GM18519 (cell line): ENCODE measurements at regions not wholly inside any gene's neighbourhood (a gene's known extent, or its start where the extent isn't known, plus 50 kb on each side); places are given as distances from the start of the nearest gene placed in this dataset.
A peak's percentile ranks its signal among the peaks of the same experiment; 100 is the strongest.
"Not testable (repeated sequence)": the region's sequence is repeated elsewhere in the genome, so short reads cannot be mapped to it uniquely, and the experiment has no call there.

Experiments
- ATAC-seq: cut with Tn5 transposase; IDR thresholded peaks from one replicate; pipeline ENCODE4 v1.9.1; 2021; ENCODE audit warnings: mild to moderate bottlenecking, moderate library complexity; ENCODE audit not compliant: unreplicated experiment, low FRiP score

GRCh38 chr11:38927993-38928392, 2330.0 kb upstream of the RAG2 start:
- no peak for ATAC-seq

DNA sequence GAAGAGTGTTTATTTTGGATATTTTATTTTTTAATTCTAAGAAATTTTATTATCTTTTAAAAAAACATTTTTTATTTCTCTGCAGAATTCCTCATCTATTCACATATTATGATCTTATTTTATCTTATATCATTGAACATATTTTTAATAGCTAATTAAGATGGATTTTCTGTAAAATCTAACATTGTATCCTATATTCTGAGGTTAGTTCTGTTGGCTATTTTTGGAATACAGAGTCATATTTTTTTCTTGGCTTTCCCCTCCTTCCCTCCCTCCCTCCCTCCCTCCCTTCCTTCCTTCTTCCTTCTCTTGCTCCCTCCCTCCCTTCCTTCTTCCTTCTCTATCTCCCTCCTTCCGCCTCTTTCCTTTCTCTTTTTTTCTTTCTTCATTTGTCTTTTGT, 2326.6 kb upstream of the RAG2 start:
- no peak for ATAC-seq

DNA sequence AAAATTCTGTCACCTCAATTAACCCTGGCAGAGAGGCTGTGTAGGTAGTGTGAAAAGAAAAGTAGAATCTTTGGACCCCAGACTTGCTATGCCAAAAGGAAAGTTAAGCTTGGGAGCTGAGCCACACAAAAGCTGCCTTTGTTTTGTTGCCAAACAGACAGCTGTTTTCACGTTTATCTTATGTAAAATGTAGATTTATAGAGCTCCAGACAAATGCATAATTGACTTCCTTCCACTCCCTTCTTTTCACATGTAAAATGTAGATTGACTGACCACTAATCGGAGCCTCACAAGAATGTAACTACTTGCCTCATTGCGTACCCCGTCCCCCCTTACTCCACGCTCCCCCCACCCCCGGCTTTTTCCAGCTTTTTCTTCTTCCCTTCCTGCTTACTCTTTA, 2302.2 kb upstream of the RAG2 start:
- ATAC-seq = no peak

DNA sequence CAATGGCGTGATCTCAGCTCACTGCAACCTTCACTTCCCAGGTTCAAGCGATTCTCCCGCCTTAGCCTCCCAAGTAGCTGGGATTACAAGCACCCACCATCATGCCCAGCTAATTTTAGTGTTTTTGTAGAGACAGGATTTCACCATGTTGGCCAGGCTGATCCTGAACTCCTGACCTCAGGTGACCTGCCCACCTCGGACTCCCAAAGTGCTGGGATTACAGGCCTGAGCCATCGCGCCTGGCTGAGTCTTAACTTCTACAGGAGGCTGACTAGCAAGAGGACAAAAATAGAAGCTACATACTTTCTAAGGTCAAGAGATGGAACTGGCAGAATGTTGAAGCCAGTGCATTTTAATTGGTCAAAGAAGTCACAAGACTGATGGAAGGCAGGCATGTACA, 2296.2 kb upstream of the RAG2 start:
- ATAC-seq = not testable (repeated sequence)

DNA sequence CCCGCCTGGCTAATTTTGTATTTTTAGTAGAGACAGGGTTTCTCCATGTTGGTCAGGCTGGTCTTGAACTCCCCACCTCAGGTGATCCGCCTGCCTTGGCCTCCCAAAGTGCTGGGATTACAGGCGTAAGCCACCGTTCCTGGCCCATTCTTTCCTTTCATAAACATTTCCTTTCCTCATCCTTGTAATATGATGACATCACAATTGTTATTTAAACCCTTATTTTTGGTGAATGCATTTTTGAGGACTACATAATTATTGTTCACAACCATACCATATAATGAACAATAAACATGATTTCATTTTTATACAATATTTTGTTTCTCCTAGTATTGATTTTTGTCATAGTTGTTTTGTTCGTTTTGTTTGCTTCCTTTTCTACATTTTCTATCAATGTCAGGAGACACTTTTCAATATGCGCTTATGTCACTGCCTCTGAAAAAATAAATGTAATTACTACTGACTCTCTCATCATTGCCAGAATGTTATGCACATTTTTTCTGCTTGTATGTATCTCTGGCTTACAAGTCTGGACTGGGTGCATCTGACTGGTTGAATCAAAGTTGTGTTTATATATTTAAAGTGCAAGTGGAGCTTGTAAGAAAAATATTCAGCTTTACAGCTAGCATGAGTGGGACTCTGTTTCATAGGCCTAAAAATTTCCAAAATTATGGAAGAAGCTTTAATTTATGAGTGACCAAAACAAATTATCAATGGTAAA, 2286.3 kb upstream of the RAG2 start:
- no peak for ATAC-seq

- no peak for ATAC-seq
Measured at GRCh38 chr11:38867338-38867737, 2269.3 kb upstream of the RAG2 start.

DNA sequence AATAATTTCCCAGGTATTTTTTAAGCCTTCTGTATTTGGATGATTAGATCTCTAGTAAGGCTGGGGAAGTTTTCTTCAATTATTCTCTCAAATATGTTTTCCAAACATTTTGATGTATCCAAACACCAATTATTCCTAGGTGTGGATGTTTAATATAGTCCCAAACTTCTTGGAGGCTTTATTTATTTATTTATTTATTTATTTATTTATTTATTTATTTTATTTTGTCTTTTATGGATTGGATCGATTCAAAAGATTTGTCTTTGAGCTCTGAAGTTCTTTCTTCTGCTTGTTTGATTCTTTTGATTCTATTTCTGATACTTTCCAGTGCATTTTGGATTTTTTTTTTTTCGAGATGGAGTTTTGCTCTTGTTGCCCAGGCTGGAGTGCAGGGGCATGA, 2267.9 kb upstream of the RAG2 start:
- ATAC-seq = no peak

DNA sequence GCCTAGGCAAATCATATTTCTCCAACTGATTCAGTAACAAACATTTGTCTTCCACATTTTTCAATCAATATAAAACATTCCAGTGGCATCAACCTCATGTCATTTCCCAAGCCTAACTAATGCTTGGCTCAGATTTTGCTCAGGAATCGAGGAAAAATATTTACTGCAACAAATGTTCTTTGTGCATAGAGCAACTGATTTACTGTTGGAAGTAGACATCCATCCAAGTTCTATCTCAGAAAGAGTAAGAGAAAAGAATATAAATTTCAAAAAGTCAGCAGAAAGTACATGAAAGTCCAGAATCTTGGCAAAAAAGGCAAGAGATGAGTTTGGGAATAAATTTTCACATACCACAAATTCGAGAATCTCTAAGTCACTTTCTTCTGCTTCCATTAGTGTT, 2245.0 kb upstream of the RAG2 start:
- no peak for ATAC-seq

DNA sequence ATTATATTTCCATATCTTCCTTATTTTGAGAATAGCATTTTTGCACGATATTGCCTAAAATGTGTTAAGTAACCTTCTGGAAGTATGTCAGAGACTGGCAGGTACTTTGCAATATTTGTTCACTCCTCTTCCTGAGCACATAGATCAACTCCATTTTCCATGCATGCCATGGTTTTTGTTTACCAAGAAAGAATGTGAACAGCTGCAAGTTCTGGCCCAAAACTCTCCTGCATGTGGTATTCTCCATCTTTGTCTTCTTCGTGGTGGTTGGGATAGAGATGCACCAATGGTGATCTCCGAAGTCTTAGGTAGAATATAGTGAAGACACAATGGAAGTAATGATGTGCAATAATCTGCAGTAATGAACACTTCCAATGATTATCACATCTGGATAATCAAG, 2241.0 kb upstream of the RAG2 start:
- ATAC-seq = no peak

- no peak for ATAC-seq
Measured at GRCh38 chr11:38835966-38836365, 2237.9 kb upstream of the RAG2 start.

- ATAC-seq = no peak
Measured at GRCh38 chr11:38824573-38824972, 2226.5 kb upstream of the RAG2 start.

GRCh38 chr11:38821786-38822185, 2223.8 kb upstream of the RAG2 start:
- not testable (repeated sequence) for ATAC-seq

DNA sequence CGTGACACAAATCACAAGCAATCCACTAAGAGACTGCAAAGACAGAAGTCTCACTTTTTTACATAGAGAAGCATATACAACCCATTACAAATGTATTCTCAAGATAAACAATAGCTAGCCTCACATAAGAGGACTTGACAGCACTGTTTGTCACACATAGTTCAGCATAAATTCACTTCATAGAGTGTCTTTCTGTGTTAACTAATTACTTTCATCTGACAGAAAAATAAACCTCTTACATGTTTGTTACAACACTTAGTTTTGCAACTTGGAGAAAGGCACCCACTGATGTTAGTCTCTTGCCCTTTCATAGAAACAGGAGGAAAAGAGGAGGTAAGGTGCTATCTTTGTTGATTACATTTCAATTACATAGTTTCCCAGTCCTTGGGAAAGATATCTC, 2221.9 kb upstream of the RAG2 start:
- ATAC-seq = no peak

- ATAC-seq = no peak
Measured at GRCh38 chr11:38818720-38819119, 2220.7 kb upstream of the RAG2 start.

DNA sequence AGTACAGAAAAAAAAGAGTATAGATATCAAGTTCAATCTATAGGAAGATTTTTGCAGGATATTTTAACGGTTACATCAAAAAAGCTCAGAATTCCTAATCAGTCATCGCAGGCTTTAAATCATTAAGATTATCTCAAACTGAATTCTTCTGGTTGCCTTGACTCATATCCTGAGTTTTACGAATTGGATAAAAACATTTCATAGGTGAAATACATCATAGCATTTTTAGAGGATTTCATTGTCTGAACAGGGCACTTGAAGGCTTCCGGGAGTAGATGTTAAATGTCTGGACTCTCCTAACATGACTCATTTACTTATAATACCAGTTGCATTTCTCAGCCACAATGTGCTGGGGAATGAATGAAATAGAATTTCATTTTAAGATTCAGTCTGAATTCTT, 2216.6 kb upstream of the RAG2 start:
- no peak for ATAC-seq

DNA sequence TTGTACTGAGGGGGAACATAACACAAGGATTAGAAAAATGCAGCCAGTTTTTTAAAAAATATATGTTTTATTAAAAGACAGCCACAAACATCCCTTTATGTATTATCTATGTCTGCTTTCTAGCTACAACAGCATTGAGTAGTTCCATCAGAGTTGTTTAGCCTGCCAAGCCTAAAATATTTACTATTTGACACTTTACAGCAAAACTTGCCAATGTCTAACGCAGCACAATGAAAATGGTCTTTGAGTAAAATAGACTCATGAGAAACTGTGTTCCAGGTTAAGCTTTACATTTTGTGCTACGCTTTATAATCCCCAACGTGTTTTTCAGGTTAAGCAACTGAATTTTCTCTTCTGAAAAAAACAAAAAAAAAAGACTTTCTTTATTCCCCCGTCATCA, 2211.5 kb upstream of the RAG2 start:
- ATAC-seq = no peak

GRCh38 chr11:38796281-38796680, 2198.2 kb upstream of the RAG2 start:
- ATAC-seq = no peak

DNA sequence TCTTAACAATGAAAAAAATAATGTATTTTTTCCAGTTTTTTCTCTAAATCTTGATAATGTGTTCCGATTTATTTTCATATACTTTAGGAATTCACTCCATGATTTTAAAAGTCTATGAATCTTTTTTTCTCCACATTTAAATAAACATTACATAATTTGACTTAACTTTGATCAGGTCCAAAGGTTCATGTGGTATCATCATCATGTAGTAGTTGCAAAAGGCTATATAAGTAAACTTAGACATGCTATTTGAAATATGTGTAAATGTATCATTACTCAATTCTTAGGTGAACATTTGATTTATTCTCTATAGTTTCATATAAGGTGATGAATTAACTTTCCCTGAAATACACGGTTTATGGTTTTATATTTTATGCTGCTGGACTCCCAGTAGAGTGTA, 2197.0 kb upstream of the RAG2 start:
- ATAC-seq = no peak

GRCh38 chr11:38791346-38791961, 2193.4 kb upstream of the RAG2 start:
- ATAC-seq = peak; percentile 77

GRCh38 chr11:38788561-38788960, 2190.5 kb upstream of the RAG2 start:
- no peak for ATAC-seq

- ATAC-seq = no peak
Measured at GRCh38 chr11:38784164-38784563, 2186.1 kb upstream of the RAG2 start.

GRCh38 chr11:38766796-38767195, 2168.8 kb upstream of the RAG2 start:
- no peak for ATAC-seq
